ENCODE measurements at regions not wholly inside any gene's neighbourhood (a gene's known extent, or its start where the extent isn't known, plus 50 kb on each side); places are given as distances from the start of the nearest gene placed in this dataset.

DNA sequence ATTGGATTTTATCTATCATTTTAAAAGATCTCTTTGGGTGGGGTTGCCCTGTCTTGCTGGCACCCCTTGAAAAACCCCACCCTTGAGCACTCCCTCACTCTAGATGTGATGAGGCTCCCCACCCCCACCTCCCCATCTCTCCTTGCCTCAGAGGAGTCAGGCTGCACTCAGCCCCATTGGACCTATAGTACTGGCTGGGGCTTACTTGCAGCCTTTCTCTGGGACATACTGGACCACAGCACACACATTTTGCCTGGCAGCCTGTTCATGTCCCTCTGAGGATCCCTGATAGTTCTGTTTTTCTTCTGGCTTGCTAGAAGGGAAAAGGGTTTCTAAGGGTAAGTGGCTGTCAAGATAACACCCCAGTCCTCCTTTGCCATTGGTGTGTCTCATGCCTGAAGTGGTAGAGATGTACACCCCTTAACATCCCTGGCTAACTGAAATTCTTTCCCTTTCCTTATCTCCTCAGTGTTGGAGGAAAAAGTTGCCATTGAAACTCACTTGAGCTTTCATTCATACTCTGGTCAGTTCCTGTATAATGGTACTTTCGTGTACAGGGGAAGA lies 553.4 kb upstream of the CITED2 start:
- intact Hi-C loops (cut with micrococcal nuclease): loop anchor here (1.0 to 10.0 kb wide), 4 partner anchors 271 to 559 kb away; partner anchors contain the start of gene CITED2

DNA sequence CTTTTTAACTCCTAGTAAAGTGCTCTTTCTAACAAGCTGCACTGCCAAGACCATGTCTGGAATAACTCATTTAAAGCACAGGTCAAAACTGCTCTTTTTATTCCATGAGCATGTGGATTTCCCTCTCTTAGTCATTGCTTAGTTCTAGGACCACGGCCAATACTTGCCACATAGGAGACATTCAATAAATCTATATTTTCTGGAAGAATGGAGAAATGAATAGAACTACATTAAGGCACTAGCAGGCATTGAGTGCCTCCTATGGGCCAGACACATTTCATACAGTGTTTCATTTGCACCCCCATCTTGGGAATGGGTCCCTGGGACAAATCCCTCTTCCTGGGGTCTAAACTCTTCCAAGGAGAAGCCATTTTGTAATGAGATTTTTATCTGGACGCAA lies 552.8 kb upstream of the CITED2 start:
- H2AFZ ChIP-seq (ENCODE audit: low read depth, low read length): 0 out of 2 replicates have a peak overlapping the region, but pooled peaks have one; percentile 2
- POLR2A ChIA-PET: no interaction called here
- H3K4me1 ChIP-seq (replicated peaks in 1 of 2; ENCODE audit: control insufficient read depth in 2 of 2, insufficient read depth in 2 of 2, low read length in 2 of 2): peaks cover 0 to 15% of the 10 kb centered on the region in 2 experiments; a peak in 3 of 5 replicates
- peak; percentile 81 for ATAC-seq
- BruUV-seq (replicated peaks): no TSS peak
- H3K27ac ChIP-seq (ENCODE audit: extremely low read depth, low read depth, low read length): no peak overlapping the region
- H3K36me3 ChIP-seq (ENCODE audit: control insufficient read depth, insufficient read depth, low read length): no peaks in the 10 kb centered on the region
- H3K4me2 ChIP-seq (ENCODE audit: insufficient read depth, low read length): no peak overlapping the region
- H3K9me1 ChIP-seq (ENCODE audit: control insufficient read depth, insufficient read depth, low read length): no peaks in the 10 kb centered on the region
- H3K27me3 ChIP-seq (ENCODE audit: control insufficient read depth in 2 of 2, insufficient read depth in 2 of 2, low read length in 2 of 2): no peaks in the 10 kb centered on the region
- WGBS (ENCODE audit: insufficient coverage, low coverage, missing lambda C conversion rate): 16% methylated on average over 2 of the region's 2 CpGs
- CTCF ChIA-PET (ENCODE audit: low intra/inter-chr PET ratio): no interaction called here
- no peaks in the 10 kb centered on the region for H4K20me1 ChIP-seq (replicated peaks; ENCODE audit: control insufficient read depth, insufficient read depth, low read length)
- in situ Hi-C loops (cut with MboI): no loop called here
- no peaks in the 10 kb centered on the region for H3K79me2 ChIP-seq (ENCODE audit: control insufficient read depth, insufficient read depth, low read length)
- no peaks in the 10 kb centered on the region for H3K9me3 ChIP-seq (replicated peaks; ENCODE audit: control insufficient read depth, insufficient read depth, low read depth, low read length)
- peak in 3 of 4 experiments; percentile 22 to 37 (median 30) for DNase-seq (ENCODE audit: extremely low read depth in 1 of 4, low spot score in 3 of 4)
- FAIRE-seq: no peak
- intact Hi-C loops (cut with micrococcal nuclease): loop anchor here (1.0 to 10.0 kb wide), 4 partner anchors 270 to 558 kb away; partner anchors contain the start of gene CITED2
- H3K4me3 ChIP-seq: no peak overlapping the region
- H3K9ac ChIP-seq (ENCODE audit: insufficient read depth in 1 of 2, low read depth in 2 of 2, low read length in 2 of 2): no peak overlapping the region
- TF ChIP-seq, protein P1, sequence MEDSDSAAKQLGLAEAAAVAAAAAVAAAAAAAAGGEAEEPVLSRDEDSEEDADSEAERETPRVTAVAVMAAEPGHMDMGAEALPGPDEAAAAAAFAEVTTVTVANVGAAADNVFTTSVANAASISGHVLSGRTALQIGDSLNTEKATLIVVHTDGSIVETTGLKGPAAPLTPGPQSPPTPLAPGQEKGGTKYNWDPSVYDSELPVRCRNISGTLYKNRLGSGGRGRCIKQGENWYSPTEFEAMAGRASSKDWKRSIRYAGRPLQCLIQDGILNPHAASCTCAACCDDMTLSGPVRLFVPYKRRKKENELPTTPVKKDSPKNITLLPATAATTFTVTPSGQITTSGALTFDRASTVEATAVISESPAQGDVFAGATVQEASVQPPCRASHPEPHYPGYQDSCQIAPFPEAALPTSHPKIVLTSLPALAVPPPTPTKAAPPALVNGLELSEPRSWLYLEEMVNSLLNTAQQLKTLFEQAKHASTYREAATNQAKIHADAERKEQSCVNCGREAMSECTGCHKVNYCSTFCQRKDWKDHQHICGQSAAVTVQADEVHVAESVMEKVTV (CRISPR knock-in tag; IDR thresholded peaks at IDR 0.05): peak; percentile 83
- TF ChIP-seq, protein P2, sequence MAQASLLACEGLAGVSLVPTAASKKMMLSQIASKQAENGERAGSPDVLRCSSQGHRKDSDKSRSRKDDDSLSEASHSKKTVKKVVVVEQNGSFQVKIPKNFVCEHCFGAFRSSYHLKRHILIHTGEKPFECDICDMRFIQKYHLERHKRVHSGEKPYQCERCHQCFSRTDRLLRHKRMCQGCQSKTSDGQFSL (CRISPR knock-in tag; IDR thresholded peaks at IDR 0.05): peak; percentile 81
- TF ChIP-seq, protein P2 (tag; IDR thresholded peaks at IDR 0.05): peak in 1 of 2 experiments; percentile 46; a peak in 1 of 4 replicates
- TF ChIP-seq, protein P3, sequence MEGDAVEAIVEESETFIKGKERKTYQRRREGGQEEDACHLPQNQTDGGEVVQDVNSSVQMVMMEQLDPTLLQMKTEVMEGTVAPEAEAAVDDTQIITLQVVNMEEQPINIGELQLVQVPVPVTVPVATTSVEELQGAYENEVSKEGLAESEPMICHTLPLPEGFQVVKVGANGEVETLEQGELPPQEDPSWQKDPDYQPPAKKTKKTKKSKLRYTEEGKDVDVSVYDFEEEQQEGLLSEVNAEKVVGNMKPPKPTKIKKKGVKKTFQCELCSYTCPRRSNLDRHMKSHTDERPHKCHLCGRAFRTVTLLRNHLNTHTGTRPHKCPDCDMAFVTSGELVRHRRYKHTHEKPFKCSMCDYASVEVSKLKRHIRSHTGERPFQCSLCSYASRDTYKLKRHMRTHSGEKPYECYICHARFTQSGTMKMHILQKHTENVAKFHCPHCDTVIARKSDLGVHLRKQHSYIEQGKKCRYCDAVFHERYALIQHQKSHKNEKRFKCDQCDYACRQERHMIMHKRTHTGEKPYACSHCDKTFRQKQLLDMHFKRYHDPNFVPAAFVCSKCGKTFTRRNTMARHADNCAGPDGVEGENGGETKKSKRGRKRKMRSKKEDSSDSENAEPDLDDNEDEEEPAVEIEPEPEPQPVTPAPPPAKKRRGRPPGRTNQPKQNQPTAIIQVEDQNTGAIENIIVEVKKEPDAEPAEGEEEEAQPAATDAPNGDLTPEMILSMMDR (IDR thresholded peaks at IDR 0.05 in 2 of 3, conservative IDR thresholded peaks at IDR 0.05 in 1 of 3; ENCODE audit: insufficient read depth in 2 of 3, low read depth in 1 of 3, low read length in 3 of 3): peak; percentile 30 to 69 (median 55); a peak in 5 of 6 replicates
- 0 out of 2 replicates have a peak, but pooled peaks have one; percentile 13 for TF ChIP-seq KLF16 (IDR thresholded peaks at IDR 0.05)
- TF ChIP-seq SMC3 (conservative IDR thresholded peaks at IDR 0.05; ENCODE audit: insufficient read depth, low read depth, low read length): 0 out of 2 replicates have a peak, but pooled peaks have one; percentile 22
- no peak for TF ChIP-seq TAF15 (IDR thresholded peaks at IDR 0.05; ENCODE audit: low read depth, low read length)

More for the DNA sequence above, 553.4 kb upstream of the CITED2 start:
- Histone ChIP-seq H3K27ac (ENCODE audit: extremely low read depth, low read depth, low read length) (0 out of 3 replicates have a peak overlapping the region, but pooled peaks have one; percentile 10), H2AFZ (ENCODE audit: low read depth, low read length) (peak overlapping the region; percentile 72), H3K9me1 (ENCODE audit: control insufficient read depth, insufficient read depth, low read length) (no peaks in the 10 kb centered on the region), H3K4me3 (no peak overlapping the region), H3K36me3 (ENCODE audit: control insufficient read depth, insufficient read depth, low read length) (no peaks in the 10 kb centered on the region), H3K4me1 (replicated peaks in 1 of 2; ENCODE audit: control insufficient read depth in 2 of 2, insufficient read depth in 2 of 2, low read length in 2 of 2) (peaks cover 0 to 15% of the 10 kb centered on the region in 2 experiments; a peak in 3 of 5 replicates), H4K20me1 (replicated peaks; ENCODE audit: control insufficient read depth, insufficient read depth, low read length) (no peaks in the 10 kb centered on the region), H3K9ac (ENCODE audit: insufficient read depth in 1 of 2, low read depth in 2 of 2, low read length in 2 of 2) (no peak overlapping the region), H3K27me3 (ENCODE audit: control insufficient read depth in 2 of 2, insufficient read depth in 2 of 2, low read length in 2 of 2) (no peaks in the 10 kb centered on the region), H3K4me2 (ENCODE audit: insufficient read depth, low read length) (peak overlapping the region; percentile 17; the same call in 1 of the 2 replicates), H3K79me2 (ENCODE audit: control insufficient read depth, insufficient read depth, low read length) (no peaks in the 10 kb centered on the region), H3K9me3 (replicated peaks; ENCODE audit: control insufficient read depth, insufficient read depth, low read depth, low read length) (no peaks in the 10 kb centered on the region)
- ChIA-PET POLR2A (interaction anchor here (1.0 kb wide), 1 partner anchor 8 kb away, joined by 4 read pairs; no protein-coding TSS in a partner anchor), CTCF (ENCODE audit: low intra/inter-chr PET ratio) (no interaction called here)
- no peak for FAIRE-seq
- peak; percentile 71 for ATAC-seq
- BruUV-seq (replicated peaks): no TSS peak
- TF ChIP-seq TBP (optimal IDR thresholded peaks at IDR 0.05; ENCODE audit: low read depth, low read length) (peak; percentile 25), ZKSCAN1 (IDR thresholded peaks at IDR 0.05; ENCODE audit: low read depth, low read length) (no peak)
- WGBS (ENCODE audit: insufficient coverage, low coverage, missing lambda C conversion rate): 10% methylated on average over 1 of the region's 1 CpG
- in situ Hi-C loops (cut with MboI): no loop called here
- peak in 2 of 4 experiments; percentile 31 to 55 for DNase-seq (ENCODE audit: extremely low read depth in 1 of 4, low spot score in 3 of 4)

Measured in K562 (cell line).